ENCODE measurements at regions not wholly inside any gene's neighbourhood (a gene's known extent, or its start where the extent isn't known, plus 50 kb on each side); places are given as distances from the start of the nearest gene placed in this dataset.
A peak's percentile ranks its signal among the peaks of the same experiment; 100 is the strongest.

DNA sequence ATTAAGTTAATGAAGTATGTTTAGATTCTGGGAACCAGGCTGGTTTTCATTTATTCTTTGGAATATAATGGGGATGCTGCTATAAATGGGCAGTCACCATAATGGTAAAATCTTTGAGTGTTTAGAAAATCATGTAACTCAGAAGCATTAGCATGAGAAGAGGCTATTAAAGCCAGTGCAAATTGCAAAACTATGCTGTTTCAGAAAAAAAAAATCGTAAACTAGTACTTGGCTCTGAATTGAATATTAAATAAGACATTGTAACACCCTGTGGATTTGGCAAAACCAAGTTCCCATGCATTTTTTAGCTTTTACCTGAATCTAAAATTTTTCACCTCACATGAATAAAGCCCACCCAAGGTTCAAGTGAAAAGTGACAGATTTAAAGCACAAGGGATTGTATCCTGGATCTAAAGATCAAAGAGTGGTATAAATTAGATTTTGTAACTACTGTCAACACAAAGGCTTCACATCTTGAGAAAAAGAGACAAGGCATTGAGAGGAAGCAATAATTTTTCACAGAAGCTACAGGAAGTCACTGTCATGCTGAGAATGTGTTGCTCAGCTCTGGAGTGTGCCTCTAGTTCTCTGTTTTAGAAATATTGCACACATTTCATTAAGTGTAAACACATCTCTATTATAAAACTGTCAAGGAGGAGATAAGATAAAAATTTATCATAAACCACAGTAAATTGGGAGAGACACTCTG, 142.2 kb downstream of the ABCA8 start:
- Histone ChIP-seq H3K4me3 (ENCODE audit: low read depth in 1 of 2, low read length in 2 of 2) (no peak overlapping the region), H3K36me3 (ENCODE audit: insufficient read depth, low read length) (no peaks in the 10 kb centered on the region), H3K4me1 (ENCODE audit: insufficient read depth, low read length) (no peaks in the 10 kb centered on the region), H3K9ac (ENCODE audit: low read length) (no peak overlapping the region), H3K9me3 (ENCODE audit: low read length) (no peaks in the 10 kb centered on the region), H3K27me3 (ENCODE audit: control insufficient read depth in 1 of 2, insufficient read depth in 2 of 2, low read length in 2 of 2) (no peaks in the 10 kb centered on the region), H3K27ac (ENCODE audit: low read depth, low read length) (no peak overlapping the region)

DNA sequence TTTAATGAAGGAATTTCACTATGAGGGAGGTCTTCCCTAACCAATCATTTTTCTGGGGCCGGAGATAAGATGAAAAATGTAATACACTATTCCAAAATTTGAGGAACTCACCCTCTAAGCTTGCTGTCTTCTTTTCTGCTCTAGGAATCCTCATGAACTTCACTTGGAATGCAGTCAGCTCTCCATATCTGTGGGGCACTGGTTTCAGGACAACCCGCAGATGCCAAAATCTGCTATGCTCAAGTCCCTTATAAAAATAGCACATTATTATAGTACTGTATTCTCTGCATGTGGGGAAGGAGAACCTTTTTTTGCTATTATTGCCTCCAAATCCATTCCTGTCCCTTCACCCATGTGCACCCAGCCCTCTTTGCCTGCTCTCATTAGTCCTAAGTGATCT, 146.0 kb downstream of the ABCA8 start:
- no peak overlapping the region for H3K4me3 ChIP-seq (ENCODE audit: low read depth in 1 of 2, low read length in 2 of 2)
- no peak overlapping the region for H3K27ac ChIP-seq (ENCODE audit: low read depth, low read length)
- H3K9ac ChIP-seq (ENCODE audit: low read length): no peak overlapping the region
- H3K27me3 ChIP-seq (ENCODE audit: control insufficient read depth in 1 of 2, insufficient read depth in 2 of 2, low read length in 2 of 2): no peaks in the 10 kb centered on the region
- no peaks in the 10 kb centered on the region for H3K9me3 ChIP-seq (ENCODE audit: low read length)
- H3K36me3 ChIP-seq (ENCODE audit: insufficient read depth, low read length): no peaks in the 10 kb centered on the region
- H3K4me1 ChIP-seq (ENCODE audit: insufficient read depth, low read length): no peaks in the 10 kb centered on the region

DNA sequence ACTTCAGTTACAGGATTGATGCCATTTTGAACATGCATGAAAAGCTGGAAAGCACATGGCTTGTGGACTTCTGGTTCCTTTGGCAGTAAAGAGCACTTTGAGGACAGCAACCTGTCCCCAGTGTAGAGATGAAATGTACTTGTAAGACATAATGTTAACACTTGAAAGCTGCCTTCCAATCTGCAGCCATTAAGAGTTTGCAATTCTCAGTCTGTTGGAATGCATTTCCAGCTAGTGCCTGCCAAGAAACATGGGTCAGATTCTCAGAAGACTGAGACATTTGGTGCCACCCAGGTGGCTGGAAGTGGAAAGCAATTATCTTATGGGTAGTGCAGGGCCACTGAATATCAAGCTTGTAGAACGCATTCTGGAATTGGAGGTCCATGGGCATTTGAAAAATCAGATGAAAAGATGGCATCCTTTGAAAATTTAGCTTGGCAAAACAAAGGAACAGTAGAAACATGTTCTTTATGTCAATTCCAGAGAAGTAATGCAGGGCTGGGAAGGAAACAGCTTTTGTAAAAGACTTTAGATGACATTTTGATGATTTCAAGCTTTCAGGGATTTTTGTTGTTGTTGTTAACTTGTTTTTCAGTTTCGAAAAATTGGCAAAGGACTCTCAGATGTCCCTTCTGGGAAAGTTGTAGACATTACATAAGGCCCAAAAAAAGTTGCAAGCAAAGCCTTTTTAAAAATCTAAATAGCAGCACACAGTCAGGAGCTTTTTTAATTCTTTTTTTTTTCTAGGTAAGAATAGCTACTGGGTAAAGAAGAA, 147.0 kb downstream of the ABCA8 start:
- Histone ChIP-seq H3K36me3 (ENCODE audit: insufficient read depth, low read length) (no peaks in the 10 kb centered on the region), H3K9me3 (ENCODE audit: low read length) (no peaks in the 10 kb centered on the region), H3K27ac (ENCODE audit: low read depth, low read length) (no peak overlapping the region), H3K27me3 (ENCODE audit: control insufficient read depth in 1 of 2, insufficient read depth in 2 of 2, low read length in 2 of 2) (no peaks in the 10 kb centered on the region), H3K4me3 (ENCODE audit: low read depth in 1 of 2, low read length in 2 of 2) (no peak overlapping the region), H3K4me1 (ENCODE audit: insufficient read depth, low read length) (no peaks in the 10 kb centered on the region), H3K9ac (ENCODE audit: low read length) (no peak overlapping the region)

DNA sequence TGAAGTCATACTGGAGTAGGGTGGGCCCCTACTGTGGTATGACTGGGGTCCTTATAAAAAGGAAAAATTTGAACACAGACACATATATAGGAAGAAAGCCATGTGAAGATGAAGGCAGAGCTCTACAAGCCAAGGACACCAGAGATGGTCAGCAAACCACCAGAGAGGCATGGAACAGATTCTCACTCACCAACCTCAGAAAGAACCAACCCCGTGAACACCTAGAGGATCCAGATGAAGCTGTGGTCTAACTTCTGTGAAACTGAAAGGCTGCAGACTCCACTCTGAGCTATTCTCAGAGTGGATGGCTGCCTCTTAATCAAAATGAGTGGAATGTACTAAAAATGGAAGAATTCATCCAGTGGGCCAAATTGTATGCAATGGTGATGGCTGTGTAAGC, 149.6 kb downstream of the ABCA8 start:
- H3K27me3 ChIP-seq (ENCODE audit: control insufficient read depth in 1 of 2, insufficient read depth in 2 of 2, low read length in 2 of 2): no peaks in the 10 kb centered on the region
- H3K9me3 ChIP-seq (ENCODE audit: low read length): no peaks in the 10 kb centered on the region
- H3K36me3 ChIP-seq (ENCODE audit: insufficient read depth, low read length): no peaks in the 10 kb centered on the region
- no peaks in the 10 kb centered on the region for H3K4me1 ChIP-seq (ENCODE audit: insufficient read depth, low read length)
- no peak overlapping the region for H3K4me3 ChIP-seq (ENCODE audit: low read depth in 1 of 2, low read length in 2 of 2)
- no peak overlapping the region for H3K9ac ChIP-seq (ENCODE audit: low read length)
- H3K27ac ChIP-seq (ENCODE audit: low read depth, low read length): no peak overlapping the region

DNA sequence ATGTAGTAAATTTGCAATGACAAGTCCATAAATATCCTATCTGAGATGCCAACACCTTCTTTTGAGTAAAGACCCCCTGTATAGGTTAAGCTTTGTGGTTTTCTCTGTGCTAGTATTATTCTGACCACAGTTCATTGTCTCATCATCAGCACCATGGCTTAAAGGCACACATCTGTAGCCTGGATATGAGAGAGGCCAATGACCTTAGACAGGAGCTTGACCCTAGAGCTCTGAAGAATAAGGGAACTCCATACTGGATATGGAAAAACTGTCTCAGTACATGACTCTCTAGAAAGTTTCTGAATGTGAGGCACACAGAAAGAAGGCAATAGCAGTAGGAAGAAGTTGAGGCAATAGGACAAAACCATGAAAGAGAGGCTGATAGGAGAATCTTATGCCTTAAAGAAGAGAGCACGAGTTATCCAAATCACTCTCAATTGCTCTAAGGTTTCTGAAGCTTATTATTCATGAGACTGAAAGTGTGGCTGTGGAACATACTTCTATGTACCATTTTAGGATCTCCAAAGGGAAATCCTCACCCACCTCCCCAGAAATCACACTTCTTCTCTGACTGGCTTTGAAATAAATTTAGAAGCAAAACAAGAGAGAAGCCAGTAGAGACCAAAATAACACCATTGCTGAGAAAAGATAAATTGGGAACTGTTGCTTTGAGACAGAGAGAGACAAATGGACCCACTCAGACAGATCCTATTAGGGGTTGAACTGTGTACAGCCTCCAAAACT, 150.2 kb downstream of the ABCA8 start:
- no peaks in the 10 kb centered on the region for H3K4me1 ChIP-seq (ENCODE audit: insufficient read depth, low read length)
- H3K36me3 ChIP-seq (ENCODE audit: insufficient read depth, low read length): no peaks in the 10 kb centered on the region
- no peak overlapping the region for H3K27ac ChIP-seq (ENCODE audit: low read depth, low read length)
- H3K9ac ChIP-seq (ENCODE audit: low read length): no peak overlapping the region
- no peak overlapping the region for H3K4me3 ChIP-seq (ENCODE audit: low read depth in 1 of 2, low read length in 2 of 2)
- H3K9me3 ChIP-seq (ENCODE audit: low read length): no peaks in the 10 kb centered on the region
- no peaks in the 10 kb centered on the region for H3K27me3 ChIP-seq (ENCODE audit: control insufficient read depth in 1 of 2, insufficient read depth in 2 of 2, low read length in 2 of 2)

DNA sequence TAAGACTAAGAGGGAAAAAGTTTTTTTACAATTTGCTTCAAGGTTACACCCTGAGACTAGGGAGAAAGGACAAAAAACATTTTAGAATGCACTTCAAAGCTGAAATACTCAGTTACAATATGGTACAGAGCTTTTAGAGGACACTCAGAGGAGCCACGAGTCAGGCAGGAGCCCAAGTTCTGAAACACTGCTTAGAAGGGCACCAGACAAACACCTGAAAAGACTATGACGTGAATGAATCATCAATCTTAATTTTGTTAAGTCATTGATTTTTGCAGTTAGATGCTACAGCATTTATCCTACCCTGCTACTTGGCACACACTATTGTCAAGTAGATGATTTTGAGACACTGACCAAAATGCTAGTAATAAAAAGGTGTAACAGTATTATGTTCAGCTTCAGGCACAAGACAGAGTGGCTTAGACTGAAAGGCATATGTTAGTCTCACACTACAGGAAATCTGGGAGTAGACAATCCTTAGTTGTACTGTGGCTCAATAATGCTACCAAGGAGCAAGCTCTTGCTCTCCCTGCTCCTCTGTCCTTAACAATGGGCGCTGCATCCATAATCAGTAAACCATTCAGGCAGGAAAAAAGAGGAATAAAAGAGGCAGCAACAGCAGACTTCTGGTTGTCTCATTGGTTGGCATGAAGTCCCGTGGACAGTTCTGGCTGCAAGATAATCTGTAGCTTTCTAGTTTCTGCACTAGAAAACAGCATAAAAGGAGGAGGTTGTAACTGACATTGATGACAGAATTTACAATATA, 151.8 kb downstream of the ABCA8 start:
- H3K4me3 ChIP-seq (ENCODE audit: low read depth in 1 of 2, low read length in 2 of 2): no peak overlapping the region
- no peak overlapping the region for H3K9ac ChIP-seq (ENCODE audit: low read length)
- no peaks in the 10 kb centered on the region for H3K9me3 ChIP-seq (ENCODE audit: low read length)
- H3K4me1 ChIP-seq (ENCODE audit: insufficient read depth, low read length): no peaks in the 10 kb centered on the region
- no peaks in the 10 kb centered on the region for H3K27me3 ChIP-seq (ENCODE audit: control insufficient read depth in 1 of 2, insufficient read depth in 2 of 2, low read length in 2 of 2)
- H3K36me3 ChIP-seq (ENCODE audit: insufficient read depth, low read length): no peaks in the 10 kb centered on the region
- no peak overlapping the region for H3K27ac ChIP-seq (ENCODE audit: low read depth, low read length)

DNA sequence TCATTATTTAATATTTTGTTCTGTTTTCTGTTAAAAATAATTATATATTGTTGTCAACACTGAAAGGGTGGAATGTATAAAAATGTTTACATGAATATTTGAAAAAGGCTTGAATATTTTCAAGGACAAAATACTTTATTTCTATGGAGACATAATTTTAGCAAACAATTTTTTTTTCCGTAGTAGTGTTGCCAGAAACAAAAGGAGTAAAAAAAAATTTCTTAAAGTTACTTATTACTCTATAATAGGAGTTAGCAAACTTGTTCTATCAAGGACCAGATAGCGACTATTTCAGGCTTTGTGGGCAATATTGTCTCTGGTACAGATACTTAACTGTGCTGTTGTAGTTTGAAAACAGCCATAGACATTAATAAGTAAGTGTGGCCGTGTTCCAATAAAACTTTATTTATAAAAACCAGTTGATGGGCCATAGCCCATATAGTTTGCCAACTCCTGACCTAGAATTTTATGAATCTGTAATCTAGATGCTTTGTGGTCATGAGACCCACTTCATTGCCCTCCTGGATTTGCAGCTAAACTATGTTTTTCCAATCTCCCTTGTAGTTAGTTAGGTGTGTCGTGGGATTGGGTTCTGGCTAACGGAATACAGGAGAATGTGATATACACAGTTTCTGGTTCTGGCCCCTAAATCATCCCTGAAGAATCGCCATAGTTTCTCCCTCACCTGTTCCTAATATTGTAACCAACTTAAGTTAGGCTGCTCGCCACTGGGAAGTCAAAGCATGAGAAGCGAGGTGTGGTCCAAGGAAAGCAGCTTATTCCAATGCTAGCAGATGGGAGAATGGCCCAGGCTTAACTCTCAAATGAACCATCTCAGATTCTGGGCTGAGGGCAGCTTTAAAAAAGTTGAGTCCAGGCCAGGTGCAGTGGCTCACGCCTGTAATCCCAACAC, 153.6 kb downstream of the ABCA8 start:
- H3K27me3 ChIP-seq (ENCODE audit: control insufficient read depth in 1 of 2, insufficient read depth in 2 of 2, low read length in 2 of 2): no peaks in the 10 kb centered on the region
- H3K27ac ChIP-seq (ENCODE audit: low read depth, low read length): no peak overlapping the region
- no peak overlapping the region for H3K9ac ChIP-seq (ENCODE audit: low read length)
- H3K36me3 ChIP-seq (ENCODE audit: insufficient read depth, low read length): no peaks in the 10 kb centered on the region
- no peak overlapping the region for H3K4me3 ChIP-seq (ENCODE audit: low read depth in 1 of 2, low read length in 2 of 2)
- H3K9me3 ChIP-seq (ENCODE audit: low read length): no peaks in the 10 kb centered on the region
- H3K4me1 ChIP-seq (ENCODE audit: insufficient read depth, low read length): no peaks in the 10 kb centered on the region

DNA sequence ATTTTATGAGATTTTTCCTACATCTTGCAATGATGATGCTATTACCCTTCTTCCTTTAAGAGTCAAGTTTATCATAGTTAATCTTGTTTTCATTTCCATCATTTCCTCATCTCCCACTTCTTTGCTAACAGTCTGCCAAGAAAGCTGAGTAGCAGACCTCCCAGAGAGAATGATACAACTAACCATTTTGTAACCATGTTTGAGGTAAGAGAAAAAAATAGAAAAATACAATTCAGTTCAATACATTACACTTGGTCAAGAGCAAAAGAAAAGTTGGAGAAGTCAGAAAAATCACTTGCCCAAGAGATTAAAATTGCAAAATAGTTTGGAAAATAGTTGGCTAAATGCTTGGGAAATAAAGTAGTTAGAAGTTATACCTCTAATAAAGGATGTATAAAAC, 154.4 kb downstream of the ABCA8 start:
- H3K27me3 ChIP-seq (ENCODE audit: control insufficient read depth in 1 of 2, insufficient read depth in 2 of 2, low read length in 2 of 2): no peaks in the 10 kb centered on the region
- H3K36me3 ChIP-seq (ENCODE audit: insufficient read depth, low read length): no peaks in the 10 kb centered on the region
- H3K9ac ChIP-seq (ENCODE audit: low read length): no peak overlapping the region
- H3K9me3 ChIP-seq (ENCODE audit: low read length): no peaks in the 10 kb centered on the region
- no peak overlapping the region for H3K4me3 ChIP-seq (ENCODE audit: low read depth in 1 of 2, low read length in 2 of 2)
- no peak overlapping the region for H3K27ac ChIP-seq (ENCODE audit: low read depth, low read length)
- H3K4me1 ChIP-seq (ENCODE audit: insufficient read depth, low read length): no peaks in the 10 kb centered on the region

DNA sequence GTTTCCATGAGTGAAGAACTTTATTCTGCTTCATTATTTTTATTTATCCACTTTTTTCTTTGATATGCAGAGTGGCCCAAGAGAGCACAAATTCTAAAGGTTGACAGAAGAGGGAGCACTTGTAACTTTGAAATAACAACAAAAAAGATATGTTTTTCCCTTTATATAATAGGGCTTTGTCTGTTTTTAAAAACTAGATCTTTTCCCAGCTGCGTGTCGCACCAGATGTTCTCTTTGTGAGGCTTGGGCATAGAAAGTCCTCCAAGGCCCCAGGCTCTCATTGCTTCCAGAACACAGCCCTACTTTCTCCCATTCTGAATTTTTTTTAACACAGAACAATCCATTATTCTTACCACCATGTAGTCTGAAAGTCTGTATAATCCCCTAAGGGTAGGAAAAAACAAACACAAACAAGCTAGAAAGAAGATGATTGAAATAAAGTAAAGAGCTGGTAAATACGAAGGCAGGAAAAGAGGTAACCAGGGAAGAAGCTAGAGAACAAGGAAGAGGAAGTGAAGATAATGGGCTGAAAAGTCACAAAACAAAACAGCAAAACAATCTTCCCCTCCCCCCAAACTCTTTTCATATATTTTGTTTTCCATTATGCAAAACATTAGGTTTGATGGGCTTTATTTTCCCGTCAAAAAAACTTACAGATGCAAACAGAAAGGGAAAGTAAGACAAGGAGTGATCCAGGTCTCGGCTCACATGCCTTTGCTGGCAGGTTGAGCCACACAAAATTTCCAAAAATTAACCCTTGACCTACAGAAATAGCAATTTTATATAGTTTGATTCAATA, 160.4 kb downstream of the ABCA8 start:
- peak overlapping the region; percentile 3 for H3K27ac ChIP-seq (ENCODE audit: low read depth, low read length)
- no peak overlapping the region for H3K9ac ChIP-seq (ENCODE audit: low read length)
- no peak overlapping the region for H3K4me3 ChIP-seq (ENCODE audit: low read depth in 1 of 2, low read length in 2 of 2)
- H3K4me1 ChIP-seq (ENCODE audit: insufficient read depth, low read length): peaks cover 13% of the 10 kb centered on the region
- no peaks in the 10 kb centered on the region for H3K27me3 ChIP-seq (ENCODE audit: control insufficient read depth in 1 of 2, insufficient read depth in 2 of 2, low read length in 2 of 2)
- H3K36me3 ChIP-seq (ENCODE audit: insufficient read depth, low read length): no peaks in the 10 kb centered on the region
- no peaks in the 10 kb centered on the region for H3K9me3 ChIP-seq (ENCODE audit: low read length)

DNA sequence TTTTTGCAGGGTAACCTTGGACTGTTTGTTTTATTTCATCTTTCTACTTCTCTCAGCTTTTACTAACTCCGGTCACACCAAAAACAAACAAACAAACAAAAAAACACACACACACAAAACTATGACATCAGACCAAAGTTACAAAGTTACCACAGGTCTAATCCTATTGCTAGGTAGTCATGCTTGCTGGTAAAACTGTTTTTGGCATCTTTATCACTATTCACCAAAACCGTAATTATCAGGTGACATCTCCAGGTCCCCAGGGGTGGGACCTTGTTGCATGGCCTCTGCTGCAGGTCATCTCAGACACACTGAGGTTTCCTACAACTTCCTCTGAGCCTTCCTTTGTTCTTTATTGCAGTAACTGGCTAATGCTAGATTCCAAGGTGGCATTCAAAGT, 162.3 kb downstream of the ABCA8 start:
- Histone ChIP-seq H3K27ac (ENCODE audit: low read depth, low read length) (no peak overlapping the region), H3K9me3 (ENCODE audit: low read length) (no peaks in the 10 kb centered on the region), H3K27me3 (ENCODE audit: control insufficient read depth in 1 of 2, insufficient read depth in 2 of 2, low read length in 2 of 2) (no peaks in the 10 kb centered on the region), H3K4me1 (ENCODE audit: insufficient read depth, low read length) (peaks cover 13% of the 10 kb centered on the region), H3K9ac (ENCODE audit: low read length) (no peak overlapping the region), H3K36me3 (ENCODE audit: insufficient read depth, low read length) (no peaks in the 10 kb centered on the region), H3K4me3 (ENCODE audit: low read depth in 1 of 2, low read length in 2 of 2) (no peak overlapping the region)
